CD4-positive, alpha-beta T cell treated with Interleukin-1 beta for 1 hour (primary cell): ENCODE measurements at regions not wholly inside any gene's neighbourhood (a gene's known extent, or its start where the extent isn't known, plus 50 kb on each side); places are given as distances from the start of the nearest gene placed in this dataset.

Experiments used
- DNase-seq, 2 donors: peaks; one replicate each; pipeline ENCODE4 v3.0.0-alpha.2; 2020 to 2022

DNA sequence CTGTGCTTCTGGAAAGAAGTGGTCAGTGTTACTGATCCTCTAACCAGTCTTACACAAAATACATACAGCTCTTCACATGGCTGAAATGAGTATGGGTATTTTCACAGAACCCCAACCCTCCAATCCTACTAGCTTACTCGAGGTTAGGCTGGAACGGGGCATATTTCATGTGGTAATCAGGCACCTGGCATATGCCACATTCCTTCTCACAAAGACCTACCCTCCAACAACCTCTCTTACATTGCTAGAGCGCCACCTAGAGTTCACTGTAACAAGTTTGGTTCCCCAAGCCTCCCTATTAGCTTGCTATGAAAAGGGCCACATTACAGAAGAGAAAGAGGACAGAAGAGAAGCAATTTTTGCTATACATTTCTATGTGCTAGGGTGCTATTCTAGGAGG, 597.3 kb downstream of the PRELID2 start:
- no peak for DNase-seq

DNA sequence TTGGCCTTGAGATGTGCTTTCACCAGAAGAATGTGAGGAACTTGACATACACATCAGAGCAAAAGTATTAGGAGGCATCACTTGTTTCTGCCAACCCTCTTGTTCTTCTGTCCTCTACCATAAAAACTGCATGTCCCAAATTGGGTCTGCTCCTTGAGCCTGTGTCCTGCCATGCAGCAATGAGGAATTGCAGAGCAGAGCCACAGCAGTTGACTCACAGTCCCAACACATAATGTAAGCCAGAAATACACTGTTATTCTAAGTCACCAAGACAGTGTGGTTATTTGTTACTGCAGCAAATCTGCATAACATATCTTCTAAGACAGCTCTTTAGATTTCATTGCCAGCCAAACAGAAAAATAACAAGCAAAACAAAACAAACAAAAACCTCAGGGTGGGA, 598.2 kb downstream of the PRELID2 start:
- DNase-seq: no peak

DNA sequence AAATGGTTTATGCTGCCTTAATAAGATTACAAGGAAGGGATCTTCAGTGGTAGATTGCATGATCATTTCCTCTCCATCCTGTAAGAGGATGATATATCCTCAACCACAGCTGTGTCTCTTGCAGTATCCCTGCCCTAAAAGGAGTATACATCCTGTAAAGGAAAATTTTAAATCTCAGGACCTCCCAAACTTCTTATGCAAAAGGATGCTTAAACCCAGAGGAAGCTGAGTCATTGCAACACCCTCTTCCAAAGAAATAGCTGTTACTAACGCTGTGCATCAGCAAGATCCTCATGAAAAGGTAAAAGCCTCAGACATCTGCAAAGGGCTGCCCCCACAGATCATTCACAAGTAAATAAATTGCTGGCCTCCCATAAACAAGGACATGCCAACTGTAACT, 599.0 kb downstream of the PRELID2 start:
- no peak for DNase-seq

DNA sequence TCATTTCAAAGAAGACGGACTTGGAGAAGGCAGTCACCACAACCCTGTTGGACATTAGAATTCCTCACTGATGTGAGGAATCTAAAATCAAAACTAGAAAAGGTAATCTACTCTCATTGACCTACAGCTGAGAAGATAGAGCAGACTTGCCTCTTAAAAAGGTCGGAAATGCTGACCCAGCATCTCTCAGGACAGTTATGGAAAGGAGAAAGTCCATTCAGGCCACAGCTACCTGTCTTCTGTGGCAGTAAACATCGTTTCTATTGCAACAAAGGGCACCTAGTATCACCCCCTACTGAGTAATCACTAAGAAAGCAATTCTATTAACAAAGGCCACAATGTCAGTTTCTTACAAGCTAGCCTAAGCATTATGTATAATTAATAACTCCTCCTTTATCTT, 601.7 kb downstream of the PRELID2 start:
- DNase-seq: no peak

DNA sequence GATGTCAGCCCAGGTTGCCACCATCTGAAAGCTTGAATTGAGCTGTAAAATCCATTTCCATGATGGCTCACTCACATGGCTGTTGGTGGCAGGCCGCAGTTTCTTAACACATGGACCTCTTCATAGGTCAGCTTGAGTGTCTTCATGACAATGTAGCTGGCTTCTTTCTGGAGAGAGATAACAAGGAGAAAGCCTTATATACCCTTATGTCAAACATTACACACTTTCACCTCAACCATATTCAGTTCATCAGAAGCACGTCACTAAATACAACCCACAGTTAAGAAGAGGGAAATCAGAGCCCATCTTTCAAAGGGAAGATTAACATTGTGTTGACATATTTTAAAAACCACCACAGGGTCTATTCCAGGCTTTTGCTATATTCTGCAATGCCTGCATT, 604.4 kb downstream of the PRELID2 start:
- no peak for DNase-seq

DNA sequence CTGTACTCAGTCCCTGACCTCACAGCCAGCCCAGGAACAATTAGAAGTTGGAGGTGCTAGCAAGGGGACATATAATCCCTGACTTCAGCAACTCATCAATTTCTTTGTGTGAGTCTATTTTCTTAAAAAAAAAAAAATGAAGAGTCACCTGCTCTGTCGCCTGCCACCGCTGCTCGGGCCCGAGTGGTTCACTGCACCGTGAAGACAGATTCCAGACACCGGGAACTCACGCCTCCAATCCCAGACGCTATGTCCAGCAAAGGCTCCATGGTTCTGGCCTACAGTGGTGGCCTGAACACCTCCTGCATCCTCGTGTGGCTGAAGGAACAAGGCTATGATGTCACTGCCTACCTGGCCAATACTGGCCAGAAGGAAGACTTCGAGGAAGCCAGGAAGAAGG, 606.6 kb downstream of the PRELID2 start:
- no peak for DNase-seq

DNA sequence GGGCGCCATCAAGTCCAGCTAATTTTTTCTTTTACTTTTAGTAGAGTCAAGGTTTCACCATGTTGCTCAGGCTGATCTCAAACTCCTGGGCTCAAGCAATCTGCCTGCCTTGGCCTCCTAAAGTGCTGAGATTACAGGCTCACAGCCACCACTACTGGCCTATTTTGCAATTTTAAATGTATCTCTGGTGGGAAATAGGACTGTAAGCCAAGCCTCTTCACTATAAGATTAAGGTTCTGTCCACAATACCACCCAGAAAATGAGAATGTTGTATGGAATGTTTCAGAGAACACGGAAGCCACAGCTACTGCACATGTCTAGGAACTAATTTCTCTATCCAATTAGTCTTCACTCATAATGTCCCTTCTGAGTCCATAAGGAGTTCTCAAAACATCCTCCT, 607.3 kb downstream of the PRELID2 start:
- no peak for DNase-seq

DNA sequence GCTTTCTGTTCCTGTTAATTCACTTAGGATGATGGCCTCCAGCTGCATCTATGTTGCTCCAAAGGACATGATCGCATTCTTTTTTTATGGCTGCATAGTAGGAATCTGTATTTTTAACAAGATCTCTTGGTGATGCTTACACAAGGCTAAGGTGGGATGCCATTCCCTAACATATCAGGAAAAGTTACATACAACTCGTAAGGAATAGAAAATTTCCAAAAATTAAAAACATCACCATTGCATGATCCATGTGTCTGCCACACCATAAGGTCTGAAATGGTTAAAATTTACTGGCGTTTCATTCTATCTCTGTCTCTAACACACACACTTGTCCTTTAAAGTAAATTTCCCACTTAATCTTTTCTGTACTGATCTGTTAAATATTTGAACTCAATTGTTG, 608.4 kb downstream of the PRELID2 start:
- no peak for DNase-seq

DNA sequence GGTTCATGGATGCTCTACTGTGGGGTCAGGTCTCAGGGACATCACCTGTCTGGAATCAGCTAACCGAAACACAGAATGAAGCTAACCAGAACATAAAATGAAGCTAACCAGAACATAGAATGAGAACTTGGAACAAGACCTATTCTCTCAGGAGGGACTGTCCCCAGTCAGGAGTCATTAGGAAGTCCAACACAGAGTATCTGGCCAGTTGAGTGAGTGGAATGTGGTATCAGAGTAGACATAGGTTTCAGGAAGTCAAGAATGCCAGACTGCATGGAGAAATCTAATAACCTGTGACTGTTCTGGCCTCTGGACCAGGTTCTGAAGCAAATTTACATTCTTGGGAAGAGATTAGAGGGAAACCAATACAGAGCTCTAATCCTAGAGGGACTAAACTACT, 609.6 kb downstream of the PRELID2 start:
- DNase-seq: no peak

DNA sequence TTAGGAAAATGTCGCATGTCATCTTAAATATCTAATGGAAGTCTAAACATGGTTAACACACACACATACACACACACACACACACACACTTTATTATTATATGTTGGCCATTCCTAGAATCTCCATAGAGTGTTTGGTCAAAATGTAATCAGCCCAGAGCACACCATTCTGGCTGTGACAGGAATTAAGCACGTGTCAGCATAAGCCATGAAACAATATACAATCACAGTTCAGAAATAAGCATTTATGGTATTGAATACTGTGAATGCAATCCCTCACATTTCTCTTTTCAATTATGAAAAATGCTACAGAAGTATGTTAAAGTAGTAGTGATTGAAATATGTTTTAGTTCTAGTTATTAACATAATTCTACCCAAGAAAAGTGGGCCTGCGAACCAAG, 611.6 kb downstream of the PRELID2 start:
- DNase-seq: no peak

DNA sequence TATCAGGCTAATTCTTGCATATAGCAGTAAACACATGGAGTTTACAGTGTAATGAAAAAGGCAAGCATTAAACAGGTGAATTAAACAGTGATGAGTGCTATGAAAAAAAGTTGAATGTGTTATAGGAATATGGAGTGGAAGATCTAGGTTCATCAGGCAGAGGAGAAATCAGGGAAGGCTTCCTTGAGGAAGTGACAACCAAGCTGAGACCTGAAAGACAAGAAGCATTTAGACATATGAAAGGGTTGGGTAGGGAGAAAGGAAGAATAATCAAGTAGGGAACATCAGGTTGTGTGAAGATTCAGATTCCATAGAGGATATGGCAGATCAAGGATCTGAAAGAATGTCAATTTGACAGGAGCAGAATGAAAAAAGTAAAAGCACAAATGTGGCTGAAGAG, 612.5 kb downstream of the PRELID2 start:
- no peak for DNase-seq

DNA sequence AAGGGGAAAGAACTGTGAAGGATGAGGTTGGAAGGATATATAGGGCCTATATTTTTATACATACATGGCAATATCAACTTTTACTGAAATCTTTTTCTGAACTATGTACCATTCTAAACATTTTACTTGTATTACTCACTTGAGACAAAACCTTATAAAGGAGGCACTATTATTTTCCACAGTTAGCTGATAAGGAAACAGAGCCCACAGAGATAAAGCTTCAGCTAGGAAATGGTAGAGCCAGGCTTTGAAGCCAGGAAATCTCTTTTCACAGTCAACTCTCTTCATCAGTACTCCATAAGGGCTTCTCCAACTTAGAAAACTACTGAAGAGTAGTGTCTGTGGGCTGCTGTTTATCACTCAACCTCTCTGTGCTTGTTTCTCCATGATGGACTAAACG, 613.7 kb downstream of the PRELID2 start:
- DNase-seq: no peak

DNA sequence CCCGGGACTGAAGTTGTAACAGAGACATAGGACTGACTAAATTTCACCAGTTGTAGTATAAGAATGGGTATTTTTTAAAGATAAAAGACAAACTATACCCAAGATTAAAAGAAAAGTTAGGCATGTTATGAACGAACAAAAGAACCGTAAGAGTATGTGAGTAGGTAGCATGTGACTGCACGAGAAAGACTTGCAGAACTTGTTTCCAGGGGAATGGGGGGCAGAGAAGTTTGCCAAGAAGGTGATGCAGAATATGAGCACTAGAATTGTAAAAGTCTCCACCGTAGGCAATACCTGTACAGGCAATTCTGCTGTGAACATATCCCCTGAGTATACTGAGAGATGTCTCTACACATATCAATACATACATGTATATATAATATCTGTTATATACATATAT, 614.7 kb downstream of the PRELID2 start:
- no peak for DNase-seq

DNA sequence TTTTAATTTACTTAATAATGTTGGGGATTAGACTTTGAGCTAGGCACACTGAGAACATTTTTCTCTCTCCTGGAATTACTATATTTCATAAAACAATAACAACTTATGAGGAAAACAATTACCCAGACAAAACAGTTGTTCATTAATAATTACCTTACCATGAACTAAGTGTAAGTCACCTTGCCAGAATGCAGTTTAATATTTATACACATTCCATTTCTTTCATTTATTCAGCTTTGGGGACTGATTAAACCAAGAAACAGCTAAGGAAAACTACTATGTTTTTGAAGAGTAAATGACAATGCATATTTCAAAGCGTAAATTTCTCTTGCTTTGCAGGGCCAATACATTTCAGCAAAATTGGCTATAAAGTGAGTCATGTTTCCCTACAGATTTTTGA, 616.2 kb downstream of the PRELID2 start:
- no peak for DNase-seq

DNA sequence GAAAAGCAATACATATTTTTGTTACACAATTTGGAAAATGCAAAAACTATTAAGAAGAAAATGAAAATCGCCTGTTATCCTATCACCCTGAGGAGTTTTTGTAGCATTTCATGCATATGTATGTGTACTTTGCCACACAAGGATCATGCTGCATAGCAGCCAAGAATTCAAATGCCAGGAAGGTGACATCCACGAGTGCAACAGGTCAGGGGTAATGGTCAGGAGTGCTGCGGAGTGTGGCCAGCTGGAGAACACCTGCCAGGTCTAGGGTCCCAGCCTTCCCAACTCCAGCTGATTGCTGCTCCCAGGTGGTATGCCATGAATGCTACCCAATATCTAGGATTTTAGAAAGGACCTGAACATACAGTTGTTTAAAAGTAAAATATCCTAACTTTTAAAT, 617.1 kb downstream of the PRELID2 start:
- no peak for DNase-seq

DNA sequence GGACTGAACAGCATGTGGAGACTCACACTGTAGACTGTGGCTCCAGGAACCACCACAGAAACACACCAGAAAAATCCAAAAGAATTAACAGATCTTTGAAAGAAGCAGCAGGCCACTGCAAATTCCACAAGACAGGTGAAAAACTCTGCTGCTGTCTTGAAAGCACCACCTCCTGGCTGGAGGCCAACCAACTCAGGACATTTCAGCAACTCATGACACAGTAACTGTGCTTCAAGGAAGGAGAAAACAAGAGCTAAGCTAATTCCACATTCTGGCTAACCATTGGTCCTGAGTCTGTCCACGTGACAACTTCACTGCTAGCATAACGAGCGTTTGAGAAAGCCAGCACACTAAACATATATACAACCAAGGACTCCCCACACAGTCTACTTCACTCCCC, 625.1 kb downstream of the PRELID2 start:
- no peak for DNase-seq

DNA sequence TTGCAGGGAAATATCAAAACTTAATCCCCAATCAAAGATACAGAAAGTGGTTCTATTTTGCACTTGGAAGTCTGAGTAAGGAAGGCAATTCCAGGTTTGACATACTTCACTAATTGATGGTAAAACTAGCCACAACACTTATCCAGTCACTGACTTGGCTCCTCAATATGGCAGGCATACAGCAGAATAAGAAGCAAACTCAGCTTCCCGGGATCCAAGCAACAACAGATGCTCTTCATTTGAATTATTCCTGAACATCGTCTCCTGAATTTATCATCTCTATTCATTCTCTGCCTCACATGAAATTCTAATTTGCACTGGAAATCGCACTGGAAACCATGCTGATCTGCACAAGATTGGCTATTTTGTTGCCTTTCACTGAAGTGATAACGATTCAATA, 629.6 kb downstream of the PRELID2 start:
- no peak for DNase-seq

DNA sequence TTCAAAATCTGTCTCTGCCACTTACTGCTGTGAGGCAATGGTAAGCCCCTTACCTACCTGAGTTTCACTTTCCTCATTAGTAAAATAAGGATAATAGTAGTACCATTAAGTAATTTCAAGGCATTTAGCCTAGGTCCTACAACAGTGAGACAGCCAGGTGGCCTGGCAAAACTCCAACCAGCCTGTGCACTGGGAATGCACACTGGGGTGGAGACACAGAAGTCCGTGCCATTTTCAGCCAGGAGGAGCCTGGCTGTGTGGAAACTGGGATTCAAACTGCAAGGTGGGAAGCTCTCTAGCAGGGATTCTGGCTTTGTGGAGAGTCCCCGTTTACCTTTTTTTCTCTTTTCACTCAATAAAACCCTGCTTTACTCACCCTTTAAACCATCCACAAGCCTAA, 630.4 kb downstream of the PRELID2 start:
- DNase-seq: no peak

DNA sequence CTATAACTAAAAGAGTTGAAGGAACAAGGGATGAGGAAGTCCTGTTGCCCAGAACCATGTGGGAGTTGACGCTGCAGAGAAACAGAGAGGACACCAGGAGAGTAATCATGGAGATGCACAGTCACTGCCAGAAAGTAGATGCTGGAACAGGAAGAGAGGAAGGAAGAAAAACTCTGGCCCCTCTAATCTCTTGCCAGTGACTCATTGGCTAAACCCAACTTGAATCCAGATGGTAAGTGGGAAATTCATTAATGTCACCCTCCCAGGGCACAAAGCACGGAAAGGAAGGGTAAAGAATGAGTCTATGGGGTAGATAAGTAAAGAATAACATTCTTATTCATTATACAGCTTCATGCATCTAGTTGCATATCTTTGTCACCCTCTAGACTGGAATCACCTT, 631.9 kb downstream of the PRELID2 start:
- DNase-seq: no peak

DNA sequence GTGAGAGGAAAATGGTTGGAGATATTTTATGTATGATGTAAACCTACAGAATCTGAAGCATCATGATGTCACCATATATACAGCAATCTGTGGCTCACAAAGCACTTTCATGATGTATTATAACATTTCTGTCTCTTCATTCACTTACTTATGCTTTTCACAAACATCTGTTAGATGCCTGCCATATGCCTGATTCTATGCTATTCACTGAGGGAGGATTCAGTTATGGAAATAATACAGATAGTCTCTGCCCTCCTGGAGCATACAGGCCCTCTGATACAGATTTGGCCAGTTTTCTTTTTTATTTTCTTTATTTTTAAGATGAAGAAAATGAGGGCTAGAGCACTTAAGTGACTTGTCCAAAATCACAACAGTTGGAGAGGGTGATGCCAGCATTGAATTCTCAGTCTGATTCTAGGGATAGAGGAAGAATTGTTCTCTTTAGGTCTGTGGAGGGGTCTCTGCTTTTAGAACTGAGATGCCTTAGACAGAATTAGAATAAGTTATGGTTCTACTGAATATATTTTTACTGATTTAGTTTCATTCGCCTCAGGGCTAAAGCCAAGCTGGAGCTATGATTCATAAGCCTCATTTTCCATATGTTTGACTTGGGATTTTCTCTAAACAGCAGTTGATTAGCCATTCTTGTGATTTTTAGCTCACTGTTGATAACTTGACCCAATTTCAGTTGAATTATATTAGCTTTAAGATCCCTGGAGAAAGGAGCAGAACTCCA, 636.4 kb downstream of the PRELID2 start:
- DNase-seq: no peak

DNA sequence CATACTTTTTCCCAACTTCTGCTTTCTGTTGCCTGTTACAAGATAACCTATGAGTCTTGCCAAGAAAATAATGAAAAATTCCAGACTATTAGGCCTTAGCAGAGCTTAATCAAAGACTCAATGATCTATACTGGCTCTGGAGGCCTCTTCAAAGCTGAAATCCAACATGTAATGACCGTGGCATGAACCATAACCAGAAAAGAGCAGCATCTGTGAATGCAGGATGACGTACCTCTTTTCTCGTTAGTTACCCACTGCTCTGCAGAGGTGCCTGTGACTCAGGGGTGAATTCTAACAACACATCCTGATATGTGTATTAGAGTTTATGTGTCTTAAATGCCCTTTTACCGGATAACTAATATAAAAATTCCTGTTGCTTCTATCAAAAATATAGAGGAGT, 645.4 kb downstream of the PRELID2 start:
- no peak for DNase-seq

DNA sequence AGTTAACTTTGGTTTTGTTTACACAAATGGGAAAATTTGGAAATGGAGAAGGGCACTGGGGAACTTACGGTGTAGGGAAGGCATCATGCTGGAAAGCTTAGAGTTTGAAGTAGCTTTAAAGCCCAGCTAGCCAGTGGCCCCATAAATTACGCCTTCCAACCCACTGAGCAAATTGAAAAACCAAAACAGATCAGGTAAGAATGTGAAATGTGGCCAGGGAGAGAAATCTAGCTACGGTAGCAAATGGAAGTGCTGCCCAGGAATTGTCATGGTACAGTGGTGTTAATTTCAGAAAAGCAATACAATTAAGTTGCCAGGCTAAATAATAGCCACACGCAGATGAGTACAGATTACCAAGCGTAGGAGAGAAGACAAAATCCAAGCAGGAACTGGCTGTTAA, 654.8 kb downstream of the PRELID2 start:
- no peak for DNase-seq

DNA sequence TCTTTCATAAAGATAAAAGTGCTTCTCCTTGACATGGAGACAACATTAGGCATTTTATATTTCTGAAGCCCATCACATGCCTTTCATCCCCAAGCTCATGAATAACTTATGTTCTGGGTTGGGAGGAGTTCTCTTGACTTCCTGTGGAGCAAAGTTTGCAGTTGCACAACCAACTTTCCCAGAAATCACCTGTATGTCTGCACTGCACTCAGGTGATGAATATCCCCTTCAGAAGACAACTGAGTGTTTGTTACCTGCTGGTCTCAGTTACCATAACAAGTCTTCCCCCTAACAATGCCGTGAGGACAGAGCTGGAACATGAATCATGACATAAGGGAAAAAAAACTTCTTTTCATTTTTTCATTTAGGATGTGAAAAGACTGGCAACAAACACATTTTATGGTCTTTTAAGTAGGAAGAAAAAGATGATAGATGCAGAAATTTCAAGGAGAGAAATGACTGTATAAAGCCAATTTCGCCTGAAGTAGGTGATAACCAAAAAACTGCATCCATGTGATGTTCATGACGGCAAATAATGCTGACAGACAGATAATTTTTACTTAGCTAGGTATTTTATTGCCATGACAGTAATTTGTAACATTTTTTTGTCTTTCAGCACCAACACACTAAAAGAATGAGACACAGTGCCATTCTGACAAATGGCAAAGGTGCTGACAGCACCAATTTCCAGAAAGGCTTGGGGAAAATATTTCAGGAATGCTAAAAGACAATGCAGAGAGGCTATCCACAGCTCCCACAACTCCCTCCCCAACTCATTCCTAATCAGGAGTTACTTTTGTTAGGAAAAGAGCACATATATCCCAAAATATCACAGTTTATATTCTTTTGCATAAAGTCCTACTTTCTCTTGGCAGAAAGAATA, 656.3 kb downstream of the PRELID2 start:
- no peak for DNase-seq

DNA sequence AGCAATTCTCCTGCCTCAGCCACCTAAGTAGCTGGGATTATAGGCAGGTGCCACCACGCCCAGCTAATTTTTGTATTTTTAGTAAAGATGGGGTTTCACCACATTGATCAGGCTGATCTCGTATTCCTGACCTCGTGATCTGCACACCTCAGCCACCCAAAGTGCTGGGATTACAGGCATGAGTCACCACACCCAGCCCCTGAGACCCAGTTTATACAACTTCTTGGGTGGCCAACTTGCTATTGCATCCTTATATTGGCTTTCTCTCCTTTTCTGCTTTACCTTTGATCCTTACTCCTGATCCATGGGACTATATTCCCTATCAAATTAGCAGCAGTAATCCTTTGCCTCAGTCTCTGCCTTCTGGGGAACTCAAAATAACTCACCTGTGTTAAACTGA, 659.1 kb downstream of the PRELID2 start:
- DNase-seq: no peak

DNA sequence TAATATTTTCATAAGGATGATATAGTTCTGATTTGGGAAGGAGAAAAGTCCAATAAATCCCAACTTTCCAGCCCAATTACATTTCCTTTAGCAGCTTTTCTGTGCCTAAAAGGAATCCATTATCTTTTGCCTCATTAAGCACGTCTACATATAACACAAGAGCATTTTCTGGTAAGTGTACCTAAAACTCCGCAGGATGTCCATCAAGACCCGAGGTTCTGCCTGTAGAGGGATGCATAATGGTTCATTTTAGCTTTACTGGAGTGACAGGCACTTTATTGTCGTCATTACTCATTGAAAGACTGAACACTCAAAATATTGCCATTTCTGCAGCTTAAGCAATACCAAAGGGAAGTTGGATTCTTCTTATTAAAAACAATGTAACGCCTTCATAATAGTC, 669.0 kb downstream of the PRELID2 start:
- DNase-seq: no peak
